Kidney (tissue), 13 donors: ENCODE measurements at regions not wholly inside any gene's neighbourhood (a gene's known extent, or its start where the extent isn't known, plus 50 kb on each side); places are given as distances from the start of the nearest gene placed in this dataset.
A peak's percentile ranks its signal among the peaks of the same experiment; 100 is the strongest.

ENCODE experiments used
- DNase-seq, 5 donors: peaks; one replicate each; pipeline ENCODE4 v3.0.0-alpha.2; 2013 to 2020
- FAIRE-seq: peaks from 2 replicates; lab custom pipeline; 2012; peaks lifted over from hg19 to GRCh38; lab: Jason Lieb, UNC
- H3K27ac ChIP-seq, 2 donors: one replicate each; pipeline ENCODE4 v1.7.0; 2013; ENCODE audit warnings: low read depth in 2 of 2, low read length in 2 of 2, inconsistent platforms in 1 of 2
- H3K27me3 ChIP-seq: one replicate; pipeline ENCODE4 v1.7.1; 2013; ENCODE audit warnings: low read length, inconsistent platforms; ENCODE audit not compliant: control insufficient read depth, insufficient read depth
- H3K36me3 ChIP-seq, 3 donors: one replicate each; pipeline versions ENCODE4 v1.7.0 to v1.7.1; 2013; ENCODE audit warnings: low read length in 3 of 3, control low read depth in 1 of 3, inconsistent platforms in 1 of 3; ENCODE audit not compliant: insufficient read depth in 3 of 3, control insufficient read depth in 2 of 3
- H3K4me1 ChIP-seq, 3 donors: one replicate each; pipeline versions ENCODE4 v1.7.0 to v1.7.1; 2013; ENCODE audit warnings: low read length in 3 of 3, inconsistent platforms in 1 of 3, low read depth in 1 of 3; ENCODE audit not compliant: control insufficient read depth in 2 of 3, insufficient read depth in 2 of 3
- H3K4me3 ChIP-seq, 3 donors: one replicate each; pipeline versions ENCODE4 v1.7.0 to v1.8.1; 2013; ENCODE audit warnings: low read length in 3 of 3, control low read depth in 1 of 3, inconsistent platforms in 1 of 3
- H3K9ac ChIP-seq, 3 donors: one replicate each; pipeline versions ENCODE4 v1.7.0 to v1.7.1; 2013; ENCODE audit warnings: low read length in 3 of 3, control low read depth in 1 of 3, inconsistent platforms in 1 of 3
- H3K9me3 ChIP-seq, 3 donors: one replicate each; pipeline versions ENCODE4 v1.7.0 to v1.7.1; 2013; ENCODE audit warnings: low read length in 3 of 3, control low read depth in 1 of 3, inconsistent platforms in 1 of 3; ENCODE audit not compliant: control insufficient read depth in 2 of 3, insufficient read depth in 1 of 3
- CTCF ChIP-seq: IDR thresholded peaks from 3 replicates; pipeline ENCODE4 v1.5.1; 2012; ENCODE audit warnings: mild to moderate bottlenecking, moderate library complexity, borderline replicate concordance; ENCODE audit not compliant: insufficient read depth; ENCODE audit errors: extremely low read depth
- intact Hi-C: fragments of 100-400 bp; cut with DNase I; formaldehyde crosslinking; loops from one replicate; pipeline ENCODE4 v1.11.1; 2022
- donor health status: control.
- donor health status: control.
- donor health status: control.
- donor health status: control.
- donor health status: control.
- donor health status: DM: yes; HTN: yes; CAD: no.
- donor health status: Normal renal cell carcinoma (clear cell type).

- Histone ChIP-seq H3K27me3 (no peaks in the 10 kb centered on the region), H3K4me1 (no peaks in the 10 kb centered on the region), H3K9me3 (peaks cover 0 to 9% (median 0%) of the 10 kb centered on the region in 3 donors), H3K4me3 (no peak overlapping the region), H3K36me3 (no peaks in the 10 kb centered on the region), H3K27ac (no peak overlapping the region), H3K9ac (no peak overlapping the region)
- no peak for TF ChIP-seq CTCF
- FAIRE-seq (no peak), DNase-seq (no peak)
- intact Hi-C loops: no loop called here
Measured at GRCh38 chr10:44702531-44702930, 208.6 kb upstream of the TMEM72 start.

DNA sequence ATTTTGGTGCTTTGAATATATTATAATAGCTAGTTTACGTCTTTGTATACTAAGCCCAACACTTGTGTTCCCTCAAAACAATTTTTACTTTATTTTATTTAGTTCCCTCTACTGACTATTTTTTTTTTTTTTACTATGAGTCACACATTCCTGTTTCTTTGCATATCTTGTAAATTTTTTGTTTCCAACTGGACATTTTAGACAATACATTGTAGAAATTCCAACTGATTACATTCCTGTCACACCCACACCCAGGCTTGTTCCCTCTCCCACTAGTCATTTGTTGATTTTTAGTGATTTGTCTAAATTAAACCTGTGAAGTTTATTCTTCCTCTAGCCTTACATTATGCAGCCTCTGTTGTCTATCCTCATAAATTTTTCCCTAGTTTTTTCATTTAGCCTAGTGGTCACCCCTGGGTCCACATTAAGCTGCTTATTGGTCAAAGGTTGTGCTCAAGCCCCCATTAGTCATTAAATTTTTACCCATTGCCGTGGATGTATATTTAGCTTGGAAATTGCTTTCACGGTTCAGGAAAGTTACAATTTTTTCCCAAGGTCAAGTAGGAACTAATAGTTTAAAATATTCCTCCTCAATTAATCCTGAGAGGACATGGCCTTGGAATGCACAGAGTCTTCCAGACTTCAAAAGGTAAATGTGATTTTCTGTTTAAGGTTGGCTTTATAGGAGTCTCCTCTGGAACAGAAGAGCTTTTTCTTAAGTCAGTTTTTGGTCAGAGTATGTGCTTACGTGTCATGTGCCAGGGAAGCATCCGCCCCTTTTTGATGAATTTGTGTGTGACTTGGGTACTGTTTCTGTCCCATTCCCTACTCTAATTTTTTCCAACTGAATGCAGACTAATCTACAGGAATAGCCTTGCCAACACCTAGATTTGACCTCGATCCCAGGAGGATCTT lies 207.6 kb upstream of the TMEM72 start:
- Histone ChIP-seq H3K27me3 (no peaks in the 10 kb centered on the region), H3K36me3 (no peaks in the 10 kb centered on the region), H3K9me3 (peaks cover 0 to 9% (median 0%) of the 10 kb centered on the region in 3 donors), H3K27ac (no peak overlapping the region), H3K9ac (no peak overlapping the region), H3K4me1 (no peaks in the 10 kb centered on the region), H3K4me3 (no peak overlapping the region)
- FAIRE-seq (peak; percentile 61), DNase-seq (no peak)
- no peak for TF ChIP-seq CTCF
- intact Hi-C loops: no loop called here

DNA sequence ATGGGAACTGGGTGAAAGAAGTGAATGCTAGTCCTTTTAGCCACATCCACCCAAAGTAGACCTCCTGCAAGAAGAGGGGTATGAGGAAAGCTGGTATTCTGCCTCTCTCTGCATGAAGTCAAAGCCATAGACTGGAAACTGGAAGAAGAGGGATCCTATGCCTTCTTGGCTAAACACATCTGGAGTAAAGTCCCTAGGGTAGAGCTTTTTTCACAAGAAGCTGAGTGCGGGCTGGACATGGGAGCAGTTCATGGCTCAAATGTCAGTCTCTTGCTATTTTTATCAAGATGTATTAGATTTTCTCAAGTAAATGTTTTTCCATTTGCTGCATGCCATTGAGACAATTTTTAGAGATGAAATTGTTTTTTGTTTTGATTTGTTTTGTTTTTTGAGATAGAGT lies 206.5 kb upstream of the TMEM72 start:
- Histone ChIP-seq H3K27me3 (no peaks in the 10 kb centered on the region), H3K4me3 (no peak overlapping the region), H3K27ac (no peak overlapping the region), H3K36me3 (no peaks in the 10 kb centered on the region), H3K9me3 (peaks cover 0 to 9% (median 0%) of the 10 kb centered on the region in 3 donors), H3K4me1 (no peaks in the 10 kb centered on the region), H3K9ac (no peak overlapping the region)
- FAIRE-seq (no peak), DNase-seq (no peak)
- intact Hi-C loops: no loop called here
- no peak for TF ChIP-seq CTCF
